BE2C (cell line): ENCODE measurements at regions not wholly inside any gene's neighbourhood (a gene's known extent, or its start where the extent isn't known, plus 50 kb on each side); places are given as distances from the start of the nearest gene placed in this dataset.

Experiments
- DNase-seq: peaks from one replicate; pipeline ENCODE4 v3.0.0-alpha.2; 2020
- H3K27me3 ChIP-seq: fragments of 250-450 bp; sonication (Bioruptor Pico); 2 replicates; pipeline ENCODE4 v1.5.1; 2020; ENCODE audit warnings: mild to moderate bottlenecking
- H3K36me3 ChIP-seq: fragments of 250-450 bp; sonication (Bioruptor Pico); 2 replicates; pipeline ENCODE4 v1.5.1; 2020; ENCODE audit warnings: mild to moderate bottlenecking
- H3K4me1 ChIP-seq: fragments of 250-450 bp; sonication (Bioruptor Pico); 2 replicates; pipeline ENCODE4 v1.5.1; 2020
- H3K4me3 ChIP-seq: 2 replicates; pipeline ENCODE4 v1.5.1; 2011; ENCODE audit warnings: low read depth, low read length
- H3K9me3 ChIP-seq: fragments of 250-450 bp; sonication (Bioruptor Pico); 2 replicates; pipeline ENCODE4 v1.5.1; 2020
- CTCF ChIP-seq: IDR thresholded peaks from 2 replicates; pipeline ENCODE4 v1.5.1; 2012; ENCODE audit warnings: mild to moderate bottlenecking, low read depth, low read length

- Histone ChIP-seq H3K9me3 (no peaks in the 10 kb centered on the region), H3K36me3 (no peaks in the 10 kb centered on the region), H3K27me3 (no peaks in the 10 kb centered on the region), H3K4me3 (no peak overlapping the region), H3K4me1 (no peaks in the 10 kb centered on the region)
- no peak for TF ChIP-seq CTCF
- no peak for DNase-seq
Measured at GRCh38 chr3:144229953-144230352, 258.3 kb downstream of the DIPK2A start.

DNA sequence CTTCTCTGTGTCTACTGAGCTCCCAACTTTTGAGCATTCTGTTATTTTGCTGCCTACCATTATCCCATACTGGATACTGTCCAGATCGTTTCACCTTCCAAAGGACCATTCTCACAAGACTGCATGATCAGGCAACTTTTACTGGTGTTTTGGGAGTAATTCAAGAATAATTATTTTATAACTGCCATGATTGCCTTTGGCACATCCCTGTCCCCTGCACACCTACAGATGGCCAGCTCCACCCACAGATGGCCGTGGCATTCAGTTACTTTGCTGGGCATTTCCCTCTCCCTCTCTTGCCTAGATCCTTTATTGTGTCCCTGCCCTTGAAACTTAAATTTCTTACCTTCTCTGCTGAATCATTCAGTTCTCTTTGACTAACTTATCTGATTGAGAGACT is 263.9 kb downstream of the DIPK2A start:
- DNase-seq: no peak
- TF ChIP-seq CTCF: no peak
- H3K4me3 ChIP-seq: no peak overlapping the region
- no peaks in the 10 kb centered on the region for H3K4me1 ChIP-seq
- H3K36me3 ChIP-seq: no peaks in the 10 kb centered on the region
- H3K9me3 ChIP-seq: no peaks in the 10 kb centered on the region
- H3K27me3 ChIP-seq: no peaks in the 10 kb centered on the region

GRCh38 chr3:144237351-144237750 is 265.7 kb downstream of the DIPK2A start:
- Histone ChIP-seq H3K4me1 (no peaks in the 10 kb centered on the region), H3K36me3 (no peaks in the 10 kb centered on the region), H3K9me3 (no peaks in the 10 kb centered on the region), H3K4me3 (no peak overlapping the region), H3K27me3 (no peaks in the 10 kb centered on the region)
- DNase-seq: no peak
- no peak for TF ChIP-seq CTCF

- Histone ChIP-seq H3K9me3 (no peaks in the 10 kb centered on the region), H3K27me3 (no peaks in the 10 kb centered on the region), H3K4me1 (no peaks in the 10 kb centered on the region), H3K4me3 (no peak overlapping the region), H3K36me3 (no peaks in the 10 kb centered on the region)
- DNase-seq: no peak
- no peak for TF ChIP-seq CTCF
Measured at GRCh38 chr3:144241404-144241803, 269.8 kb downstream of the DIPK2A start.

DNA sequence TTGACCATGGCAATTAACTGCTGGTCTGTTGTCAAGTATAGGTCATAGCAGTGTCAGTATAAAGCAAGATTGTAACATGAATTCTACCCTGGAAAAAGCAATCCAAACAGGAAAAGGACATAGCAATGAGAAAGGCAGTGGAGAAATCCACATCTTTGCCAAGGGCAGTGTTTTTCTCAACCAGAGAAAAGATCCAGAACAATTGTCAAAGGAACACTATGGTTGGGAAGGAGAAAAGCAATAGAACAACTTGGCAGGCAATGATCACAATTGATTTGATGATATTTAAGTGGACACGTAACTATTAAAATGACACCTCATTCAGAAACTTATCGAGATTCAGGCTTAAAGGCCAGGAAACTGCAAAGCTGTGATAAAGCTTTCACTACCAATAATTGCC is 271.1 kb downstream of the DIPK2A start:
- Histone ChIP-seq H3K9me3 (no peaks in the 10 kb centered on the region), H3K36me3 (no peaks in the 10 kb centered on the region)

GRCh38 chr3:144244662-144245061 is 273.0 kb downstream of the DIPK2A start:
- no peak for DNase-seq
- H3K4me1 ChIP-seq: no peaks in the 10 kb centered on the region
- H3K36me3 ChIP-seq: no peaks in the 10 kb centered on the region
- H3K4me3 ChIP-seq: no peak overlapping the region
- no peaks in the 10 kb centered on the region for H3K27me3 ChIP-seq
- no peaks in the 10 kb centered on the region for H3K9me3 ChIP-seq
- TF ChIP-seq CTCF: no peak

More for the DNA sequence above, 271.1 kb downstream of the DIPK2A start:
- no peak for TF ChIP-seq CTCF
- Histone ChIP-seq H3K4me3 (no peak overlapping the region), H3K4me1 (no peaks in the 10 kb centered on the region), H3K27me3 (no peaks in the 10 kb centered on the region)
- DNase-seq: no peak
